Stomach (tissue), 4 donors: ENCODE measurements at regions not wholly inside any gene's neighbourhood (a gene's known extent, or its start where the extent isn't known, plus 50 kb on each side); places are given as distances from the start of the nearest gene placed in this dataset.

Experiments
- CTCF ChIP-seq, 7 experiments: fragments of 450-650 bp in 4 of 7; fragments of 200-600 bp in 3 of 7; sonication (generic) in 3 of 7; IDR thresholded peaks; one replicate each; pipeline ENCODE4 v1.5.1; 2016 to 2019; ENCODE audit warnings: antibody characterized with exemption in 7 of 7, control low read depth in 2 of 7, mild to moderate bottlenecking in 1 of 7
- EP300 ChIP-seq: sonication (generic); formaldehyde crosslinking; IDR thresholded peaks from one replicate; pipeline ENCODE4 v1.6.1; 2017; ENCODE audit warnings: antibody characterized with exemption
- POLR2A ChIP-seq, 4 donors: fragments of 450-650 bp; IDR thresholded peaks; one replicate each; pipeline ENCODE4 v1.6.1; 2016; ENCODE audit warnings: antibody characterized with exemption in 4 of 4, control low read depth in 2 of 4, mild to moderate bottlenecking in 1 of 4, moderate library complexity in 1 of 4
- POLR2AphosphoS5 ChIP-seq, 3 donors: sonication (generic); formaldehyde crosslinking; IDR thresholded peaks; one replicate each; pipeline ENCODE4 v1.6.1; 2016; ENCODE audit warnings: antibody characterized with exemption in 3 of 3

- TF ChIP-seq CTCF (IDR thresholded peaks at IDR 0.05) (no peak), EP300 (no peak), POLR2A (IDR thresholded peaks at IDR 0.05) (no peak), POLR2AphosphoS5 (IDR thresholded peaks at IDR 0.05) (no peak)
Measured at GRCh38 chr3:159245871-159246270, 444.0 kb downstream of the MFSD1 start.
